NCI-H2081 treated with DMSO at 0.1 percent for 48 hours (cell line): ENCODE measurements at regions not wholly inside any gene's neighbourhood (a gene's known extent, or its start where the extent isn't known, plus 50 kb on each side); places are given as distances from the start of the nearest gene placed in this dataset.
"Not testable (repeated sequence)": the region's sequence is repeated elsewhere in the genome, so short reads cannot be mapped to it uniquely, and the experiment has no call there.

Experiments used
- DNase-seq: peaks from one replicate; lab custom pipeline; 2025; lab: John Stamatoyannopoulos, UW

- no peak for DNase-seq
These were observed 754.4 kb downstream of the CDH18 start for GRCh38 chr5:19233573-19233972.

- no peak for DNase-seq
These were observed 752.9 kb downstream of the CDH18 start for GRCh38 chr5:19235101-19235584.

- DNase-seq = no peak
These were observed 747.8 kb downstream of the CDH18 start for GRCh38 chr5:19240170-19240569.

GRCh38 chr5:19241690-19242089 lies 746.3 kb downstream of the CDH18 start:
- no peak for DNase-seq

- DNase-seq = not testable (repeated sequence)
These were observed 741.8 kb downstream of the CDH18 start for GRCh38 chr5:19246191-19246590.

- no peak for DNase-seq
These were observed 740.7 kb downstream of the CDH18 start for GRCh38 chr5:19247302-19247701.

GRCh38 chr5:19256036-19256435 lies 732.0 kb downstream of the CDH18 start:
- DNase-seq = no peak

- DNase-seq = no peak
These were observed 729.3 kb downstream of the CDH18 start for GRCh38 chr5:19258686-19259085.

- DNase-seq = no peak
These were observed 726.1 kb downstream of the CDH18 start for GRCh38 chr5:19261879-19262278.

- DNase-seq = no peak
These were observed 723.2 kb downstream of the CDH18 start for GRCh38 chr5:19264821-19265220.

- DNase-seq = no peak
These were observed 721.2 kb downstream of the CDH18 start for GRCh38 chr5:19266791-19267190.

GRCh38 chr5:19270153-19270552 lies 717.8 kb downstream of the CDH18 start:
- DNase-seq = no peak

- no peak for DNase-seq
These were observed 713.4 kb downstream of the CDH18 start for GRCh38 chr5:19274578-19274977.

- DNase-seq = no peak
These were observed 702.7 kb downstream of the CDH18 start for GRCh38 chr5:19285286-19285685.

GRCh38 chr5:19287548-19288277 lies 700.3 kb downstream of the CDH18 start:
- DNase-seq = not testable (repeated sequence)

GRCh38 chr5:19288311-19288710 lies 699.7 kb downstream of the CDH18 start:
- not testable (repeated sequence) for DNase-seq

- DNase-seq = no peak
These were observed 690.1 kb downstream of the CDH18 start for GRCh38 chr5:19297934-19298333.

- DNase-seq = no peak
These were observed 686.7 kb downstream of the CDH18 start for GRCh38 chr5:19301271-19301670.

GRCh38 chr5:19314840-19315239 lies 673.2 kb downstream of the CDH18 start:
- DNase-seq = no peak

- no peak for DNase-seq
These were observed 668.7 kb downstream of the CDH18 start for GRCh38 chr5:19319252-19319651.

- DNase-seq = no peak
These were observed 665.1 kb downstream of the CDH18 start for GRCh38 chr5:19322716-19323485.

- DNase-seq = no peak
These were observed 653.7 kb downstream of the CDH18 start for GRCh38 chr5:19334278-19334677.

- DNase-seq = no peak
These were observed 645.1 kb downstream of the CDH18 start for GRCh38 chr5:19342942-19343341.
